WTC11 (cell line): ENCODE measurements at regions not wholly inside any gene's neighbourhood (a gene's known extent, or its start where the extent isn't known, plus 50 kb on each side); places are given as distances from the start of the nearest gene placed in this dataset.

ENCODE experiments used
- ATAC-seq: fragments of 200-7000 bp; cut with Tn5 transposase; 2 replicates; pipeline ENCODE4 v1.10.0; 2021; ENCODE audit warnings: mild to moderate bottlenecking, moderate library complexity
- CTCF ChIA-PET: fragments of 300-600 bp; sonication (Branson Sonifier 250); formaldehyde crosslinking; loops from one replicate; lab custom pipeline; 2021; ENCODE audit warnings: antibody characterized with exemption; lab: Charles Lee
- POLR2A ChIA-PET: fragments of 350-600 bp; sonication (Branson Sonifier 250); formaldehyde crosslinking; loops from one replicate; lab custom pipeline; 2021; ENCODE audit warnings: antibody characterized with exemption; lab: Charles Lee
- DNase-seq: peaks from one replicate; pipeline ENCODE4 v3.0.0; 2021; ENCODE audit warnings: low spot score
- H3K27ac Mint-ChIP-seq: 2 replicates; pipeline ENCODE4 v1.8.0; 2021; ENCODE audit warnings: mixed read lengths
- H3K27me3 Mint-ChIP-seq: 2 replicates; pipeline ENCODE4 v1.8.0; 2021; ENCODE audit warnings: low read depth, mild to moderate bottlenecking, moderate library complexity, mixed read lengths
- H3K36me3 Mint-ChIP-seq: 2 replicates; pipeline ENCODE4 v1.8.0; 2021; ENCODE audit warnings: mixed read lengths
- H3K4me1 Mint-ChIP-seq: 2 replicates; pipeline ENCODE4 v1.8.0; 2022; ENCODE audit warnings: mixed read lengths
- H3K4me3 Mint-ChIP-seq: 2 replicates; pipeline ENCODE4 v1.8.0; 2021; ENCODE audit warnings: mild to moderate bottlenecking, moderate library complexity, mixed read lengths
- H3K9me3 Mint-ChIP-seq: 2 replicates; pipeline ENCODE4 v1.8.0; 2021; ENCODE audit warnings: mixed read lengths
- CREB1 ChIP-seq: sonication (generic); formaldehyde crosslinking; IDR thresholded peaks from 2 replicates; pipeline ENCODE4 v1.8.0; 2023; ENCODE audit warnings: mild to moderate bottlenecking, missing genetic modification reagents
- ETV6 ChIP-seq: sonication (generic); formaldehyde crosslinking; IDR thresholded peaks from 2 replicates; pipeline ENCODE4 v1.8.1; 2022; ENCODE audit warnings: mild to moderate bottlenecking, missing genetic modification reagents
- FOXJ3 ChIP-seq: sonication (generic); formaldehyde crosslinking; IDR thresholded peaks from 2 replicates; pipeline ENCODE4 v1.9.0; 2021; ENCODE audit warnings: missing genetic modification reagents, mild to moderate bottlenecking, borderline replicate concordance
- GTF2I ChIP-seq: fragments of 250-450 bp; sonication (Bioruptor Pico); conservative IDR thresholded peaks from 2 replicates; pipeline ENCODE4 v1.4.0; 2021; ENCODE audit warnings: mild to moderate bottlenecking
- MYBL2 ChIP-seq: sonication (generic); formaldehyde crosslinking; IDR thresholded peaks from 2 replicates; pipeline ENCODE4 v1.8.1; 2023; ENCODE audit warnings: mild to moderate bottlenecking, moderate library complexity, missing genetic modification reagents
- NFATC4 ChIP-seq: fragments of 250-450 bp; sonication (Bioruptor Pico); IDR thresholded peaks from 2 replicates; pipeline ENCODE4 v1.9.0; 2021; ENCODE audit warnings: mild to moderate bottlenecking
- NR2C2 ChIP-seq: sonication (generic); formaldehyde crosslinking; IDR thresholded peaks from 2 replicates; pipeline ENCODE4 v1.8.0; 2022; ENCODE audit warnings: mild to moderate bottlenecking, missing genetic modification reagents
- OVOL2 ChIP-seq: fragments of 250-450 bp; sonication (Bioruptor Pico); IDR thresholded peaks from 2 replicates; pipeline ENCODE4 v1.9.0; 2021; ENCODE audit warnings: mild to moderate bottlenecking, borderline replicate concordance
- PRRX2 ChIP-seq: fragments of 250-450 bp; sonication (Bioruptor Pico); IDR thresholded peaks from 2 replicates; pipeline ENCODE4 v1.8.0; 2021; ENCODE audit warnings: mild to moderate bottlenecking
- SMAD3 ChIP-seq: sonication (generic); formaldehyde crosslinking; IDR thresholded peaks from 2 replicates; pipeline ENCODE4 v1.8.0; 2022; ENCODE audit warnings: missing genetic modification reagents, mild to moderate bottlenecking, borderline replicate concordance
- SOX15 ChIP-seq: fragments of 250-450 bp; sonication (Bioruptor Pico); IDR thresholded peaks from 2 replicates; pipeline ENCODE4 v1.9.0; 2021; ENCODE audit warnings: mild to moderate bottlenecking
- ZNF138 ChIP-seq: sonication (generic); formaldehyde crosslinking; conservative IDR thresholded peaks from 2 replicates; pipeline ENCODE4 v1.8.1; 2022; ENCODE audit warnings: mild to moderate bottlenecking, moderate library complexity, missing genetic modification reagents
- ZNF232 ChIP-seq: sonication (generic); formaldehyde crosslinking; IDR thresholded peaks from 2 replicates; pipeline ENCODE4 v1.8.0; 2022; ENCODE audit warnings: mild to moderate bottlenecking, missing genetic modification reagents
- ZNF263 ChIP-seq: sonication (generic); formaldehyde crosslinking; IDR thresholded peaks from 2 replicates; pipeline ENCODE4 v1.8.1; 2022; ENCODE audit warnings: low read depth, mild to moderate bottlenecking, moderate library complexity, missing genetic modification reagents
- ZNF317 ChIP-seq: sonication (generic); formaldehyde crosslinking; IDR thresholded peaks from 2 replicates; pipeline ENCODE4 v1.8.1; 2023; ENCODE audit warnings: low read depth, mild to moderate bottlenecking, moderate library complexity, missing genetic modification reagents, borderline replicate concordance
- ZNF671 ChIP-seq: fragments of 250-450 bp; sonication (Bioruptor Pico); IDR thresholded peaks from 2 replicates; pipeline ENCODE4 v1.8.0; 2021; ENCODE audit warnings: mild to moderate bottlenecking
- TF ChIP-seq, protein P1 (sequence below): sonication (generic); formaldehyde crosslinking; IDR thresholded peaks from 2 replicates; pipeline ENCODE4 v1.8.0; 2023; ENCODE audit warnings: mild to moderate bottlenecking, missing genetic modification reagents
- TF ChIP-seq, protein P2 (sequence below): sonication (generic); formaldehyde crosslinking; IDR thresholded peaks from 2 replicates; pipeline ENCODE4 v1.8.1; 2023; ENCODE audit warnings: mild to moderate bottlenecking, missing genetic modification reagents, borderline replicate concordance
- TF ChIP-seq, protein P3 (sequence below): sonication (generic); formaldehyde crosslinking; IDR thresholded peaks from 2 replicates; pipeline ENCODE4 v1.8.0; 2022; ENCODE audit warnings: mild to moderate bottlenecking, missing genetic modification reagents
- TF ChIP-seq, protein P4 (sequence below): sonication (generic); formaldehyde crosslinking; IDR thresholded peaks from 2 replicates; pipeline ENCODE4 v1.8.1; 2022; ENCODE audit warnings: mild to moderate bottlenecking, missing genetic modification reagents, moderate library complexity, borderline replicate concordance
- TF ChIP-seq, protein P5 (sequence below): sonication (generic); formaldehyde crosslinking; IDR thresholded peaks from 2 replicates; pipeline ENCODE4 v1.8.1; 2023; ENCODE audit warnings: mild to moderate bottlenecking, moderate library complexity, missing genetic modification reagents
- TF ChIP-seq, protein P6 (sequence below): sonication (generic); formaldehyde crosslinking; IDR thresholded peaks from 2 replicates; pipeline ENCODE4 v1.8.0; 2022; ENCODE audit warnings: mild to moderate bottlenecking, missing genetic modification reagents
- TF ChIP-seq, protein P7 (sequence below): sonication (generic); formaldehyde crosslinking; IDR thresholded peaks from 2 replicates; pipeline ENCODE4 v1.8.0; 2022; ENCODE audit warnings: mild to moderate bottlenecking, missing genetic modification reagents
- TF ChIP-seq, protein P8 (sequence below): sonication (generic); formaldehyde crosslinking; IDR thresholded peaks from 2 replicates; pipeline ENCODE4 v1.8.1; 2022; ENCODE audit warnings: low read depth, mild to moderate bottlenecking, moderate library complexity, missing genetic modification reagents, borderline replicate concordance

DNA sequence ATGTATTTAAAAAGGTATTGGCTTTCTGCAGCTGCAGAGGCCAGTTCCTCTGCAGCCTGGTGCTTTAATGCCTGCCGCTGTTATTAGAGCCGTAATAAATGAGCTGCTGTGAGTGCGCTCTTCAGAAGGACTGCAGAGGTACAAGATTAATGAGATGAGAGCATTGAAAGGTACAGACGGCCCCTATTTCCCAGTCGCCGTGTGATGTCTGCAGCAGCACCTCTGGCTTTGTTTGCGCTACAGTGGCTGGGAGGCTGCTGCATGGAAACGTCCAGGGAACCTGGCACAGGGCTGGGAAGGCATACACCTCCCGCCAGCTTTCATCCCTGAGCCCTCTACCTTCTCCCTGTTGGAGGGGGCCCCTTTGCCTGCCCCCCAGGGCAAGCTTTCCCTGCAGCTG lies 383.8 kb upstream of the ZMIZ1 start (continued):
- TF ChIP-seq, protein P1, sequence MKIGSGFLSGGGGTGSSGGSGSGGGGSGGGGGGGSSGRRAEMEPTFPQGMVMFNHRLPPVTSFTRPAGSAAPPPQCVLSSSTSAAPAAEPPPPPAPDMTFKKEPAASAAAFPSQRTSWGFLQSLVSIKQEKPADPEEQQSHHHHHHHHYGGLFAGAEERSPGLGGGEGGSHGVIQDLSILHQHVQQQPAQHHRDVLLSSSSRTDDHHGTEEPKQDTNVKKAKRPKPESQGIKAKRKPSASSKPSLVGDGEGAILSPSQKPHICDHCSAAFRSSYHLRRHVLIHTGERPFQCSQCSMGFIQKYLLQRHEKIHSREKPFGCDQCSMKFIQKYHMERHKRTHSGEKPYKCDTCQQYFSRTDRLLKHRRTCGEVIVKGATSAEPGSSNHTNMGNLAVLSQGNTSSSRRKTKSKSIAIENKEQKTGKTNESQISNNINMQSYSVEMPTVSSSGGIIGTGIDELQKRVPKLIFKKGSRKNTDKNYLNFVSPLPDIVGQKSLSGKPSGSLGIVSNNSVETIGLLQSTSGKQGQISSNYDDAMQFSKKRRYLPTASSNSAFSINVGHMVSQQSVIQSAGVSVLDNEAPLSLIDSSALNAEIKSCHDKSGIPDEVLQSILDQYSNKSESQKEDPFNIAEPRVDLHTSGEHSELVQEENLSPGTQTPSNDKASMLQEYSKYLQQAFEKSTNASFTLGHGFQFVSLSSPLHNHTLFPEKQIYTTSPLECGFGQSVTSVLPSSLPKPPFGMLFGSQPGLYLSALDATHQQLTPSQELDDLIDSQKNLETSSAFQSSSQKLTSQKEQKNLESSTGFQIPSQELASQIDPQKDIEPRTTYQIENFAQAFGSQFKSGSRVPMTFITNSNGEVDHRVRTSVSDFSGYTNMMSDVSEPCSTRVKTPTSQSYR = no peak
- TF ChIP-seq ZNF317 (CRISPR knock-in tag) = no peak
- no peak for TF ChIP-seq ETV6 (CRISPR knock-in tag)
- no peak for TF ChIP-seq OVOL2 (CRISPR knock-in tag)
- no peak for TF ChIP-seq ZNF232
- no peak for TF ChIP-seq GTF2I (CRISPR knock-in tag)
- TF ChIP-seq, protein P2, sequence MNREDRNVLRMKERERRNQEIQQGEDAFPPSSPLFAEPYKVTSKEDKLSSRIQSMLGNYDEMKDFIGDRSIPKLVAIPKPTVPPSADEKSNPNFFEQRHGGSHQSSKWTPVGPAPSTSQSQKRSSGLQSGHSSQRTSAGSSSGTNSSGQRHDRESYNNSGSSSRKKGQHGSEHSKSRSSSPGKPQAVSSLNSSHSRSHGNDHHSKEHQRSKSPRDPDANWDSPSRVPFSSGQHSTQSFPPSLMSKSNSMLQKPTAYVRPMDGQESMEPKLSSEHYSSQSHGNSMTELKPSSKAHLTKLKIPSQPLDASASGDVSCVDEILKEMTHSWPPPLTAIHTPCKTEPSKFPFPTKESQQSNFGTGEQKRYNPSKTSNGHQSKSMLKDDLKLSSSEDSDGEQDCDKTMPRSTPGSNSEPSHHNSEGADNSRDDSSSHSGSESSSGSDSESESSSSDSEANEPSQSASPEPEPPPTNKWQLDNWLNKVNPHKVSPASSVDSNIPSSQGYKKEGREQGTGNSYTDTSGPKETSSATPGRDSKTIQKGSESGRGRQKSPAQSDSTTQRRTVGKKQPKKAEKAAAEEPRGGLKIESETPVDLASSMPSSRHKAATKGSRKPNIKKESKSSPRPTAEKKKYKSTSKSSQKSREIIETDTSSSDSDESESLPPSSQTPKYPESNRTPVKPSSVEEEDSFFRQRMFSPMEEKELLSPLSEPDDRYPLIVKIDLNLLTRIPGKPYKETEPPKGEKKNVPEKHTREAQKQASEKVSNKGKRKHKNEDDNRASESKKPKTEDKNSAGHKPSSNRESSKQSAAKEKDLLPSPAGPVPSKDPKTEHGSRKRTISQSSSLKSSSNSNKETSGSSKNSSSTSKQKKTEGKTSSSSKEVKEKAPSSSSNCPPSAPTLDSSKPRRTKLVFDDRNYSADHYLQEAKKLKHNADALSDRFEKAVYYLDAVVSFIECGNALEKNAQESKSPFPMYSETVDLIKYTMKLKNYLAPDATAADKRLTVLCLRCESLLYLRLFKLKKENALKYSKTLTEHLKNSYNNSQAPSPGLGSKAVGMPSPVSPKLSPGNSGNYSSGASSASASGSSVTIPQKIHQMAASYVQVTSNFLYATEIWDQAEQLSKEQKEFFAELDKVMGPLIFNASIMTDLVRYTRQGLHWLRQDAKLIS (CRISPR knock-in tag) = no peak
- TF ChIP-seq SMAD3 (CRISPR knock-in tag) = no peak
- no peak for TF ChIP-seq SOX15

DNA sequence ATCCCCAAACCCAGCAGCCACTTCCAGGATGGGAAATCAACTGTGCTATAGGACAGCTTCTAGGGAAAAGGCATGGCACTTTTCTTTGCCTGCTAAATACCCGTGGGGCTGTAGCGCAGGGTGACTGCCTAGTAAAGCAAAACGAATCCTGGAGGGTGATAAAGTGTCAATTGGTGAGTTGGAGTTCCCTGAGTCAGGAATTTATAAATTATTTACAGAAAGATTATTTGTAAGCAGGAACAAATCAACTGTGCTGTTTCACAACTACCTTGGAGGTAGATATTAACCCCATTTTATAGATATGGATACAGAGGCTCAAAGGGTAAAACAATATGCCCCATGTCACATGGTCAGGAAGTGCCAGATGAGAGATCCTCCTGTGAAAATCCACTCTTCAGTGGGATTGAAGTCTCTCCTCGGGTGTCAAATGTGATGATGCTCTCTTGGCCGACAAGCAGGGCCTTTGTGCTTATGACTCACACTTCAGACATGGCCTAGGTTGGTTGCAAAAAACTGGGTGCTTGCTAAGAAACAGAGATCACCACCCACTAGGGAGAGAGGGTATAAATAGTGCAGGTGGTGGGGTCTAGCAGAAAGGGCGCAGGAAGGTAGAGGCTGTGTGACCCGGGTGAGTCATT lies 383.2 kb upstream of the ZMIZ1 start:
- ChIA-PET CTCF (no interaction called here), POLR2A (no interaction called here)
- H3K27me3 Mint-ChIP-seq = peaks cover 8% of the 10 kb centered on the region; the same call in 1 of the 2 replicates
- DNase-seq (no peak), ATAC-seq (no peak)
- no peak overlapping the region for H3K4me3 Mint-ChIP-seq
- no peak overlapping the region for H3K27ac Mint-ChIP-seq
- H3K36me3 Mint-ChIP-seq = peaks cover 24% of the 10 kb centered on the region
- no peaks in the 10 kb centered on the region for H3K4me1 Mint-ChIP-seq
- H3K9me3 Mint-ChIP-seq = peaks cover 26% of the 10 kb centered on the region
- TF ChIP-seq FOXJ3 (CRISPR knock-in tag) = no peak
- no peak for TF ChIP-seq NFATC4 (CRISPR knock-in tag)
- no peak for TF ChIP-seq ZNF138 (CRISPR knock-in tag)
- TF ChIP-seq ZNF671 (CRISPR knock-in tag) = no peak
- TF ChIP-seq PRRX2 (CRISPR knock-in tag) = no peak
- TF ChIP-seq, protein P3, sequence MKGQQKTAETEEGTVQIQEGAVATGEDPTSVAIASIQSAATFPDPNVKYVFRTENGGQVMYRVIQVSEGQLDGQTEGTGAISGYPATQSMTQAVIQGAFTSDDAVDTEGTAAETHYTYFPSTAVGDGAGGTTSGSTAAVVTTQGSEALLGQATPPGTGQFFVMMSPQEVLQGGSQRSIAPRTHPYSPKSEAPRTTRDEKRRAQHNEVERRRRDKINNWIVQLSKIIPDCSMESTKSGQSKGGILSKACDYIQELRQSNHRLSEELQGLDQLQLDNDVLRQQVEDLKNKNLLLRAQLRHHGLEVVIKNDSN (CRISPR knock-in tag) = no peak
- TF ChIP-seq, protein P4, sequence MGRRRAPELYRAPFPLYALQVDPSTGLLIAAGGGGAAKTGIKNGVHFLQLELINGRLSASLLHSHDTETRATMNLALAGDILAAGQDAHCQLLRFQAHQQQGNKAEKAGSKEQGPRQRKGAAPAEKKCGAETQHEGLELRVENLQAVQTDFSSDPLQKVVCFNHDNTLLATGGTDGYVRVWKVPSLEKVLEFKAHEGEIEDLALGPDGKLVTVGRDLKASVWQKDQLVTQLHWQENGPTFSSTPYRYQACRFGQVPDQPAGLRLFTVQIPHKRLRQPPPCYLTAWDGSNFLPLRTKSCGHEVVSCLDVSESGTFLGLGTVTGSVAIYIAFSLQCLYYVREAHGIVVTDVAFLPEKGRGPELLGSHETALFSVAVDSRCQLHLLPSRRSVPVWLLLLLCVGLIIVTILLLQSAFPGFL (CRISPR knock-in tag) = no peak
- no peak for TF ChIP-seq CREB1 (CRISPR knock-in tag)
- TF ChIP-seq, protein P5, sequence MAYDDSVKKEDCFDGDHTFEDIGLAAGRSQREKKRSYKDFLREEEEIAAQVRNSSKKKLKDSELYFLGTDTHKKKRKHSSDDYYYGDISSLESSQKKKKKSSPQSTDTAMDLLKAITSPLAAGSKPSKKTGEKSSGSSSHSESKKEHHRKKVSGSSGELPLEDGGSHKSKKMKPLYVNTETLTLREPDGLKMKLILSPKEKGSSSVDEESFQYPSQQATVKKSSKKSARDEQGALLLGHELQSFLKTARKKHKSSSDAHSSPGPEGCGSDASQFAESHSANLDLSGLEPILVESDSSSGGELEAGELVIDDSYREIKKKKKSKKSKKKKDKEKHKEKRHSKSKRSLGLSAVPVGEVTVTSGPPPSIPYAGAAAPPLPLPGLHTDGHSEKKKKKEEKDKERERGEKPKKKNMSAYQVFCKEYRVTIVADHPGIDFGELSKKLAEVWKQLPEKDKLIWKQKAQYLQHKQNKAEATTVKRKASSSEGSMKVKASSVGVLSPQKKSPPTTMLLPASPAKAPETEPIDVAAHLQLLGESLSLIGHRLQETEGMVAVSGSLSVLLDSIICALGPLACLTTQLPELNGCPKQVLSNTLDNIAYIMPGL (CRISPR knock-in tag) = no peak
- no peak for TF ChIP-seq MYBL2 (CRISPR knock-in tag)
- TF ChIP-seq, protein P6, sequence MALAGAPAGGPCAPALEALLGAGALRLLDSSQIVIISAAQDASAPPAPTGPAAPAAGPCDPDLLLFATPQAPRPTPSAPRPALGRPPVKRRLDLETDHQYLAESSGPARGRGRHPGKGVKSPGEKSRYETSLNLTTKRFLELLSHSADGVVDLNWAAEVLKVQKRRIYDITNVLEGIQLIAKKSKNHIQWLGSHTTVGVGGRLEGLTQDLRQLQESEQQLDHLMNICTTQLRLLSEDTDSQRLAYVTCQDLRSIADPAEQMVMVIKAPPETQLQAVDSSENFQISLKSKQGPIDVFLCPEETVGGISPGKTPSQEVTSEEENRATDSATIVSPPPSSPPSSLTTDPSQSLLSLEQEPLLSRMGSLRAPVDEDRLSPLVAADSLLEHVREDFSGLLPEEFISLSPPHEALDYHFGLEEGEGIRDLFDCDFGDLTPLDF (CRISPR knock-in tag) = no peak
- no peak for TF ChIP-seq ZNF263
- TF ChIP-seq NR2C2 (CRISPR knock-in tag) = no peak
- TF ChIP-seq, protein P7, sequence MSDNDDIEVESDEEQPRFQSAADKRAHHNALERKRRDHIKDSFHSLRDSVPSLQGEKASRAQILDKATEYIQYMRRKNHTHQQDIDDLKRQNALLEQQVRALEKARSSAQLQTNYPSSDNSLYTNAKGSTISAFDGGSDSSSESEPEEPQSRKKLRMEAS = no peak
- TF ChIP-seq, protein P8, sequence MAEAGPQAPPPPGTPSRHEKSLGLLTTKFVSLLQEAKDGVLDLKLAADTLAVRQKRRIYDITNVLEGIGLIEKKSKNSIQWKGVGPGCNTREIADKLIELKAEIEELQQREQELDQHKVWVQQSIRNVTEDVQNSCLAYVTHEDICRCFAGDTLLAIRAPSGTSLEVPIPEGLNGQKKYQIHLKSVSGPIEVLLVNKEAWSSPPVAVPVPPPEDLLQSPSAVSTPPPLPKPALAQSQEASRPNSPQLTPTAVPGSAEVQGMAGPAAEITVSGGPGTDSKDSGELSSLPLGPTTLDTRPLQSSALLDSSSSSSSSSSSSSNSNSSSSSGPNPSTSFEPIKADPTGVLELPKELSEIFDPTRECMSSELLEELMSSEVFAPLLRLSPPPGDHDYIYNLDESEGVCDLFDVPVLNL = no peak
